ENCODE measurements at regions not wholly inside any gene's neighbourhood (a gene's known extent, or its start where the extent isn't known, plus 50 kb on each side); places are given as distances from the start of the nearest gene placed in this dataset.
"Not testable (repeated sequence)": the region's sequence is repeated elsewhere in the genome, so short reads cannot be mapped to it uniquely, and the experiment has no call there.

- not testable (repeated sequence) for DNase-seq
Observed at GRCh38 chrX:124181515-124181914, 150.9 kb upstream of the TEX13D start.

- DNase-seq, result no peak
Observed at GRCh38 chrX:124190440-124190839, 142.0 kb upstream of the TEX13D start.

- no peak for DNase-seq
Observed at GRCh38 chrX:124194199-124194598, 138.3 kb upstream of the TEX13D start.

GRCh38 chrX:124194901-124195300 lies 137.6 kb upstream of the TEX13D start:
- no peak for DNase-seq

GRCh38 chrX:124203311-124203710 lies 129.1 kb upstream of the TEX13D start:
- DNase-seq, result no peak

- DNase-seq, result no peak
Observed at GRCh38 chrX:124208660-124209059, 123.8 kb upstream of the TEX13D start.

GRCh38 chrX:124209792-124210576 lies 122.5 kb upstream of the TEX13D start:
- DNase-seq, result no peak

- DNase-seq, result no peak
Observed at GRCh38 chrX:124211312-124211942, 121.0 kb upstream of the TEX13D start.

GRCh38 chrX:124212622-124213021 lies 119.8 kb upstream of the TEX13D start:
- peak; percentile 65 for DNase-seq

- DNase-seq, result no peak
Observed at GRCh38 chrX:124215786-124216185, 116.7 kb upstream of the TEX13D start.

- DNase-seq, result no peak
Observed at GRCh38 chrX:124216396-124217115, 115.9 kb upstream of the TEX13D start.

GRCh38 chrX:124217304-124218251 lies 114.9 kb upstream of the TEX13D start:
- peak; percentile 84 for DNase-seq

GRCh38 chrX:124223524-124223923 lies 108.9 kb upstream of the TEX13D start:
- DNase-seq, result no peak

GRCh38 chrX:124224528-124224927 lies 107.9 kb upstream of the TEX13D start:
- no peak for DNase-seq

GRCh38 chrX:124226129-124226528 lies 106.3 kb upstream of the TEX13D start:
- DNase-seq, result no peak

GRCh38 chrX:124228849-124229248 lies 103.6 kb upstream of the TEX13D start:
- no peak for DNase-seq

- no peak for DNase-seq
Observed at GRCh38 chrX:124229374-124229773, 103.1 kb upstream of the TEX13D start.

GRCh38 chrX:124230655-124231450 lies 101.6 kb upstream of the TEX13D start:
- no peak for DNase-seq

- no peak for DNase-seq
Observed at GRCh38 chrX:124231451-124231759, 101.1 kb upstream of the TEX13D start.

- DNase-seq, result peak; percentile 78
Observed at GRCh38 chrX:124232523-124233201, 99.8 kb upstream of the TEX13D start.

GRCh38 chrX:124234348-124234747 lies 98.1 kb upstream of the TEX13D start:
- DNase-seq, result no peak
